ENCODE measurements at regions not wholly inside any gene's neighbourhood (a gene's known extent, or its start where the extent isn't known, plus 50 kb on each side); places are given as distances from the start of the nearest gene placed in this dataset.

DNA sequence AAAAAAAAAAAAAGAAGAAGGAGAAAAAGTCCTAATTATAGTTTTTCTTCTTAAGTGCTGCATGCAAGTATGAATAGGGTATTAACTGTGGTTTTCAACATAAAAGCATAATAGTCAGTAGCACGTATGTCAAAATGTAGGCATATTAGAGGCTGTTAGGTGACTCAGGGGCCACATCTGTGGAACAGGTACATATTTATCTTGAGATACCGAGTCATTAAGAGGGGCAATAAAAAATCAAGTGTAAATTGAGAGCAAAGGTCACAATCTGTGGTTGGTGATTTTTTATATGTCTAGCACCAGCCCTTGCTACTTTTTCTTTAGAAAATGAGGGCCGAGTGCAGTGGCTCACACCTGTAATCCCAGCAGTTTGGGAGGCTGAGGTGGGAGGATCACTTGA, 1113.8 kb upstream of the RBFOX1 start:
- no peak overlapping the region for H3K4me3 Mint-ChIP-seq
- CTCF ChIA-PET (ENCODE audit: partially characterized antibody): no interaction called here

DNA sequence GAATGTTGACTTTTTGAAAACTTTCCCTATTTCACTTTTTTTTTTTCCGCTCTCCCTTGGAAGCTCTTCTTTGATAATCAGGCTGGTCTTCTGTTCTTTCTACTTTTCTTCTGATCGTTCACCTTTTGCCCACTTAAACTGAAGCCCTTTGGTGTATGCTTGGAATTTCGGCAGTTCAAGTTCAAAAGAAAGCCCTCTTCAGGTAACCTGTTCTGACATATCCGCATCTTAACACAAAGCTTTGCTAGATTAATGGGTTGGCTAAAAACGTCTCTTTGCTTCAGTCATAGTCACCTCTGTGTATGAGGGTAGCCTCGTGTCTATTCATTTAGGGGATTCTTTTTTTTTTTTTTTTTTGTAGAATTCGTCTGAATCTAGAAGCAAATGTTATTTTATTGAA, 1115.8 kb upstream of the RBFOX1 start:
- DNase-seq: no peak
- Mint-ChIP-seq H3K9me3 (peaks cover 3 to 19% (median 7%) of the 10 kb centered on the region in 8 donors), H3K4me1 (no peaks in the 10 kb centered on the region), H3K27ac (no peak overlapping the region), H3K27me3 (no peaks in the 10 kb centered on the region), H3K36me3 (no peaks in the 10 kb centered on the region), H3K4me3 (no peak overlapping the region)
- intact Hi-C loops (cut with micrococcal nuclease): no loop called here
- Histone ChIP-seq H3K9me3 (ENCODE audit: control insufficient read depth in 1 of 2, low read length in 2 of 2) (no peaks in the 10 kb centered on the region), H3K27me3 (ENCODE audit: insufficient read depth, low read length) (no peaks in the 10 kb centered on the region), H3K4me3 (ENCODE audit: low read length in 2 of 2) (no peak overlapping the region), H3K4me1 (ENCODE audit: insufficient read depth, low read length) (no peaks in the 10 kb centered on the region), H3K36me3 (ENCODE audit: insufficient read depth, low read length) (no peaks in the 10 kb centered on the region), H3K27ac (ENCODE audit: low read depth, low read length) (no peak overlapping the region)
- POLR2A ChIA-PET (ENCODE audit: partially characterized antibody): interaction anchor here (0.7 kb wide), 1 partner anchor 14 kb away, joined by 3 read pairs; no protein-coding TSS in a partner anchor
- CTCF ChIA-PET (ENCODE audit: partially characterized antibody): no interaction called here

More for the DNA sequence above, 1113.8 kb upstream of the RBFOX1 start:
- intact Hi-C loops (cut with micrococcal nuclease): no loop called here
- Mint-ChIP-seq H3K27me3 (no peaks in the 10 kb centered on the region), H3K9me3 (peaks cover 3 to 18% (median 6%) of the 10 kb centered on the region in 8 donors), H3K36me3 (no peaks in the 10 kb centered on the region), H3K27ac (no peak overlapping the region), H3K4me1 (no peaks in the 10 kb centered on the region)
- Histone ChIP-seq H3K9me3 (ENCODE audit: control insufficient read depth in 1 of 2, low read length in 2 of 2) (no peaks in the 10 kb centered on the region), H3K27ac (ENCODE audit: low read depth, low read length) (no peak overlapping the region), H3K4me3 (ENCODE audit: low read length in 2 of 2) (no peak overlapping the region), H3K36me3 (ENCODE audit: insufficient read depth, low read length) (no peaks in the 10 kb centered on the region), H3K27me3 (ENCODE audit: insufficient read depth, low read length) (no peaks in the 10 kb centered on the region), H3K4me1 (ENCODE audit: insufficient read depth, low read length) (no peaks in the 10 kb centered on the region)
- DNase-seq: no peak
- POLR2A ChIA-PET (ENCODE audit: partially characterized antibody): no interaction called here

DNA sequence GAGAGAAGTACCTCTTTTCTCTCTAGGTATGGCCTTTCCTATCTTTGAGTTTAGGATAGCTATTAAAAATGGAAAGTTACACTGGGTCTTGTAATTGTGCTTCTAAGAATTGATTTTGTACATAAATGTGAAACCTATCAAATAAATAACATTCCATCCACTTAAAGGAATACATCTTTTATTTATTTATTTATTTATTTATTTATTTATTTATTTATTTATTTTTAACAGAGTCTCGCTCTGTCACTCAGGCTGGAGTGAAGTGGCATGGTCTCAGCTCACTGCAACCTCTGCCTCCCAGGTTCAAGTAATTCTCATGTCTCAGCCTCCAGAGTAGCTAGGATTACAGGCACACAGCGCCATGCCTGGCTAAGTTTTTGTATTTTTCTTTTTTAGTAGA, 1114.0 kb upstream of the EEF2KMT start:
- ChIA-PET POLR2A (ENCODE audit: partially characterized antibody) (no interaction called here), CTCF (ENCODE audit: partially characterized antibody) (no interaction called here)
- no peaks in the 10 kb centered on the region for H3K9me3 ChIP-seq (ENCODE audit: control insufficient read depth in 1 of 2, low read length in 2 of 2)
- Mint-ChIP-seq H3K4me1 (no peaks in the 10 kb centered on the region), H3K36me3 (no peaks in the 10 kb centered on the region), H3K27ac (no peak overlapping the region), H3K9me3 (peaks cover 3 to 16% (median 11%) of the 10 kb centered on the region in 8 donors), H3K27me3 (no peaks in the 10 kb centered on the region), H3K4me3 (no peak overlapping the region)
- H3K27me3 ChIP-seq (ENCODE audit: insufficient read depth, low read length): no peaks in the 10 kb centered on the region
- DNase-seq: no peak
- H3K4me1 ChIP-seq (ENCODE audit: insufficient read depth, low read length): no peaks in the 10 kb centered on the region
- intact Hi-C loops (cut with micrococcal nuclease): no loop called here
- no peaks in the 10 kb centered on the region for H3K36me3 ChIP-seq (ENCODE audit: insufficient read depth, low read length)
- H3K4me3 ChIP-seq (ENCODE audit: low read length in 2 of 2): no peak overlapping the region
- H3K27ac ChIP-seq (ENCODE audit: low read depth, low read length): no peak overlapping the region

DNA sequence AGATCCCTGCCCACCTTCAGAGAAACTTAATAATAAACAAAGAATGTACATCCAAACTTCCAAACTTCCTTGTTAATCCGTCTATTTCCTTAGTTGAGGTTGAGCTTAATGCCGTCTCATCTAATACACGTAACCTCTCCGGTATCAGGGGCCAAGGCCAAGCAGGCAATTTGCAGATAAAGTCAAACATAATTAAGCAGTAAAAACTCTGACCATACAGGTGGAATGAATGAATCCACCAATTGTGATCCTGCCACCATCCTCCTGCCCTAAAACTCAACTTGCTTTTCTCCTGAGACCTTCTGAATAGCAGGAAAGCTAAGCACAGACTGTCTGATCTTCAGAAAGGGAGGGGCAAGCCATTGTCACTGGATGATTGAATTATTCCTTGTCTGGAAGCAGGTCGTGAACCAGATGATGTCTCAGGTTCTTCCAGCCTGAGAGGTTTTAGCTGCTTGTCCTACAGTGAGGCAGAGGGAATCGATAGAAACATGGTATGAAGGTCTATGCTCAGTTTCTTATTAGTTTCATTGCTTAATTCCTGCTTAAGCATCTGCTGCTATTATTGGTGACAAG, 1111.8 kb upstream of the EEF2KMT start:
- Histone ChIP-seq H3K27ac (ENCODE audit: low read depth, low read length) (no peak overlapping the region), H3K27me3 (ENCODE audit: insufficient read depth, low read length) (no peaks in the 10 kb centered on the region), H3K9me3 (ENCODE audit: control insufficient read depth in 1 of 2, low read length in 2 of 2) (no peaks in the 10 kb centered on the region), H3K4me3 (ENCODE audit: low read length in 2 of 2) (no peak overlapping the region), H3K4me1 (ENCODE audit: insufficient read depth, low read length) (no peaks in the 10 kb centered on the region), H3K36me3 (ENCODE audit: insufficient read depth, low read length) (no peaks in the 10 kb centered on the region)
- no peaks in the 10 kb centered on the region for H3K27me3 Mint-ChIP-seq
- no peaks in the 10 kb centered on the region for H3K4me1 Mint-ChIP-seq
- CTCF ChIA-PET (ENCODE audit: partially characterized antibody): no interaction called here
- peaks cover 0 to 14% (median 6%) of the 10 kb centered on the region in 8 donors for H3K9me3 Mint-ChIP-seq
- POLR2A ChIA-PET (ENCODE audit: partially characterized antibody): no interaction called here
- no peaks in the 10 kb centered on the region for H3K36me3 Mint-ChIP-seq
- no peak overlapping the region for H3K4me3 Mint-ChIP-seq
- H3K27ac Mint-ChIP-seq: no peak overlapping the region
- intact Hi-C loops (cut with micrococcal nuclease): no loop called here
- no peak for DNase-seq

DNA sequence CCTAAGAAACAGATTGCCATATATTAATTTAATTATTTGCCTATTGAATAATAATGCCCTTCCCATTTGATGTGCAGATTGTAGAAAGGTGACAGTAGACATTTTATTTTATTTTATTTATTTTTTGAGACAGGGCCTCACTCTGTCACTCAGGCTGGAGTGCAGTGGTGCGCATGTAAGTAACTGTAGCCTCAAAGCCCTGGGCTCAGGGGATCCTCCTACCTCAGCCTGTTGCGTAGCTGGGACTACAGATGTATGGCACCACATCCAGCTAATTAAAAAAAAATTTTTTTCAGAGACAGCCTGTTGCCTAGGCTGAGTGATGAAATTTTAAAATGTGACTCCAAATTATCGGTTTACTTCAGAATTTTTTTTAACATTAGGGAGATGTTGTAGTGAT, 1110.0 kb upstream of the EEF2KMT start:
- H3K9me3 ChIP-seq (ENCODE audit: control insufficient read depth in 1 of 2, low read length in 2 of 2): no peaks in the 10 kb centered on the region
- H3K27ac ChIP-seq (ENCODE audit: low read depth, low read length): no peak overlapping the region
- no peaks in the 10 kb centered on the region for H3K36me3 Mint-ChIP-seq
- no peak overlapping the region for H3K4me3 Mint-ChIP-seq
- DNase-seq: no peak
- no peaks in the 10 kb centered on the region for H3K36me3 ChIP-seq (ENCODE audit: insufficient read depth, low read length)
- H3K4me3 ChIP-seq (ENCODE audit: low read length in 2 of 2): no peak overlapping the region
- no peaks in the 10 kb centered on the region for H3K27me3 ChIP-seq (ENCODE audit: insufficient read depth, low read length)
- intact Hi-C loops (cut with micrococcal nuclease): no loop called here
- no peak overlapping the region for H3K27ac Mint-ChIP-seq
- no peaks in the 10 kb centered on the region for H3K4me1 Mint-ChIP-seq
- H3K27me3 Mint-ChIP-seq: no peaks in the 10 kb centered on the region
- POLR2A ChIA-PET (ENCODE audit: partially characterized antibody): no interaction called here
- CTCF ChIA-PET (ENCODE audit: partially characterized antibody): no interaction called here
- H3K9me3 Mint-ChIP-seq: peaks cover 3 to 16% (median 6%) of the 10 kb centered on the region in 8 donors
- H3K4me1 ChIP-seq (ENCODE audit: insufficient read depth, low read length): no peaks in the 10 kb centered on the region

DNA sequence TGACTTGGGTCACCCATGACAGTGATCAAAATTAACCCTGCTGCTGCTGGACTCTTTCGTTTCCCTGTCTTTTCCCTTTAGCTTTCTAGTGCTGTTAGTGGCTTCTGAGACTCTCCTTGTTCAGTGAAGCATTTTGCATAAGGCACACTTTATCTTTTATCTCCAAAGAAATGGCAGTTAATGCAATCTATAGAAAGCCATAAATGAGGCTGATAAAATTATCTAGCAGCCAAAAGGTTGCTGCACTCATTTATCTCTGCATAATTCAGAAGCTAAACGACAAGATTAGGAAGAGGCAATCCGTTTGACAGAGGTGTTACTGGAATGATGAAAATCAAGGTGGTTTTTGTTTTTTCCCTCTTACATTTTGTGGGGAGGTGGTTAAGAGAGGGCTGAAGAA, 1109.5 kb upstream of the EEF2KMT start:
- H3K27ac Mint-ChIP-seq: no peak overlapping the region
- CTCF ChIA-PET (ENCODE audit: partially characterized antibody): no interaction called here
- no peak for DNase-seq
- no peak overlapping the region for H3K4me3 Mint-ChIP-seq
- no peaks in the 10 kb centered on the region for H3K4me1 ChIP-seq (ENCODE audit: insufficient read depth, low read length)
- H3K4me1 Mint-ChIP-seq: no peaks in the 10 kb centered on the region
- no peak overlapping the region for H3K27ac ChIP-seq (ENCODE audit: low read depth, low read length)
- no peaks in the 10 kb centered on the region for H3K27me3 Mint-ChIP-seq
- POLR2A ChIA-PET (ENCODE audit: partially characterized antibody): no interaction called here
- no peaks in the 10 kb centered on the region for H3K36me3 ChIP-seq (ENCODE audit: insufficient read depth, low read length)
- no peaks in the 10 kb centered on the region for H3K27me3 ChIP-seq (ENCODE audit: insufficient read depth, low read length)
- no peaks in the 10 kb centered on the region for H3K9me3 ChIP-seq (ENCODE audit: control insufficient read depth in 1 of 2, low read length in 2 of 2)
- no peaks in the 10 kb centered on the region for H3K36me3 Mint-ChIP-seq
- H3K9me3 Mint-ChIP-seq: peaks cover 3 to 16% (median 6%) of the 10 kb centered on the region in 8 donors
- intact Hi-C loops (cut with micrococcal nuclease): no loop called here
- no peak overlapping the region for H3K4me3 ChIP-seq (ENCODE audit: low read length in 2 of 2)

DNA sequence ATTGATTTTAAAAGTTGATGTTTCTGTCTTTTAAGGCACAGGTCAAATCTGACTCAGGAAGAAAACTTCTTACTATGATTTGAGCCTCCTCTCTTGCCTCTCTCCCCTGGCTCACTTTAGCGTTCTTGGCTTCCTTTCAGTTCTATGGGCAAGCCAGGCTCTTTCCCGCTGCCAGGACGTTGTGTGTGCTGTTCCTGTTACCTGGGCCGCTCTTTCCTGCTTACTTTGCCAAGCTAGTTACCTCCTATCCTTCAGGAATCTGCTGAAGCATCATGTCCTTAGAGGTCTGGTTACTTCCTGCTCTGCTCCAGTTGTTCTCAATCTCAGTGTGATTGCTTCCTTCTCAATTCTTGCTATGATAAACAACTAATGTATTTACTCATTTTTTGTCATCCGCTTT, 1108.5 kb upstream of the EEF2KMT start:
- POLR2A ChIA-PET (ENCODE audit: partially characterized antibody): no interaction called here

DNA sequence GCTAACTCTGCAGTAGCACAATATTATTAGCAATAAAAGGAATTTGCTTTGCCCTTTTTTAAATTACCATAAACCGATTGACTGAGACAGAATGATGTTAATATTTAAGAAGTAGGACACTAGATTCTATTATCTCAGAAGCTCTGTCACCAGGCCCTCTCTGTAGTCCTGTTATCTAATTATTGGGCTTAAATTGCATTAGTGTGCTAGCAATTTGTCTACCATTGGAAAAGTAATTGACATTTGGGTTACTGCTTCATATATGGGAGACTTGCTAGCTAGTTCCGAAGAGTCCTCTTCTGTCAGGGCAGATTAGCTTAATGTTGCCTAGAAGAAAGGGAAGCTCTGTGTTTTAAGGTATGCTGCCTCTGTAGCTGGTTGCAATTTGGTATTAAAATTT, 1107.3 kb upstream of the EEF2KMT start:
- H3K4me3 ChIP-seq (ENCODE audit: low read length in 2 of 2): no peak overlapping the region
- no peak overlapping the region for H3K27ac ChIP-seq (ENCODE audit: low read depth, low read length)
- intact Hi-C loops (cut with micrococcal nuclease): no loop called here
- H3K9me3 ChIP-seq (ENCODE audit: control insufficient read depth in 1 of 2, low read length in 2 of 2): no peaks in the 10 kb centered on the region
- no peaks in the 10 kb centered on the region for H3K4me1 ChIP-seq (ENCODE audit: insufficient read depth, low read length)
- no peaks in the 10 kb centered on the region for H3K27me3 Mint-ChIP-seq
- peaks cover 3 to 19% (median 6%) of the 10 kb centered on the region in 8 donors for H3K9me3 Mint-ChIP-seq
- no peaks in the 10 kb centered on the region for H3K36me3 Mint-ChIP-seq
- ChIA-PET POLR2A (ENCODE audit: partially characterized antibody) (no interaction called here), CTCF (ENCODE audit: partially characterized antibody) (no interaction called here)
- H3K27ac Mint-ChIP-seq: no peak overlapping the region
- no peak overlapping the region for H3K4me3 Mint-ChIP-seq
- H3K27me3 ChIP-seq (ENCODE audit: insufficient read depth, low read length): no peaks in the 10 kb centered on the region
- DNase-seq: no peak
- no peaks in the 10 kb centered on the region for H3K4me1 Mint-ChIP-seq
- H3K36me3 ChIP-seq (ENCODE audit: insufficient read depth, low read length): no peaks in the 10 kb centered on the region

More for the DNA sequence above, 1108.5 kb upstream of the EEF2KMT start:
- Mint-ChIP-seq H3K9me3 (peaks cover 3 to 17% (median 7%) of the 10 kb centered on the region in 8 donors), H3K4me1 (no peaks in the 10 kb centered on the region), H3K27me3 (no peaks in the 10 kb centered on the region), H3K4me3 (no peak overlapping the region), H3K27ac (no peak overlapping the region), H3K36me3 (no peaks in the 10 kb centered on the region)
- DNase-seq: no peak
- Histone ChIP-seq H3K9me3 (ENCODE audit: control insufficient read depth in 1 of 2, low read length in 2 of 2) (no peaks in the 10 kb centered on the region), H3K4me1 (ENCODE audit: insufficient read depth, low read length) (no peaks in the 10 kb centered on the region), H3K36me3 (ENCODE audit: insufficient read depth, low read length) (no peaks in the 10 kb centered on the region), H3K27me3 (ENCODE audit: insufficient read depth, low read length) (no peaks in the 10 kb centered on the region), H3K4me3 (ENCODE audit: low read length in 2 of 2) (no peak overlapping the region), H3K27ac (ENCODE audit: low read depth, low read length) (no peak overlapping the region)
- CTCF ChIA-PET (ENCODE audit: partially characterized antibody): interaction anchor here (0.7 kb wide), 1 partner anchor 60 kb away, joined by 3 read pairs; no protein-coding TSS in a partner anchor
- intact Hi-C loops (cut with micrococcal nuclease): no loop called here

Measured in CD4-positive, alpha-beta memory T cell (primary cell).